B cell (primary cell): ENCODE measurements at regions not wholly inside any gene's neighbourhood (a gene's known extent, or its start where the extent isn't known, plus 50 kb on each side); places are given as distances from the start of the nearest gene placed in this dataset.

Experiments used
- ATAC-seq: fragments of 200-7000 bp; cut with Tn5 transposase; one replicate; pipeline ENCODE4 v1.10.0; 2021; ENCODE audit warnings: low read depth, mild to moderate bottlenecking, moderate number of reproducible peaks, moderate library complexity
- CTCF ChIA-PET: fragments of 350-600 bp; sonication (Branson Sonifier 250); formaldehyde crosslinking; loops from one replicate; lab custom pipeline; 2021; ENCODE audit warnings: antibody characterized with exemption, inconsistent platforms; lab: Charles Lee
- POLR2A ChIA-PET: fragments of 350-600 bp; sonication (Branson Sonifier 250); formaldehyde crosslinking; loops from one replicate; lab custom pipeline; 2021; ENCODE audit warnings: antibody characterized with exemption; lab: Charles Lee
- DNase-seq: peaks from one replicate; pipeline ENCODE4 v3.0.0; 2013
- H2AFZ ChIP-seq: 2 replicates; pipeline ENCODE4 v1.6.1; 2012; ENCODE audit warnings: mild to moderate bottlenecking, low read depth, low read length; ENCODE audit not compliant: insufficient read depth, poor library complexity, severe bottlenecking
- H3K27ac ChIP-seq, 2 donors: 1 replicate in 1 of 2; 2 replicates in 1 of 2; pipeline ENCODE4 v1.5.1; 2012 to 2013; ENCODE audit warnings: low read length in 2 of 2, mild to moderate bottlenecking in 2 of 2, moderate library complexity in 1 of 2
- H3K27me3 ChIP-seq, 4 experiments: fragments of 200-600 bp in 1 of 4; sonication (generic) in 1 of 4; replicated peaks in 1 of 4; 1 replicate in 2 of 4; 2 replicates in 2 of 4; pipeline versions ENCODE4 v1.6.1 to v1.7.0; 2013 to 2016; ENCODE audit warnings: low read length in 3 of 4, mild to moderate bottlenecking in 2 of 4, mixed read lengths in 1 of 4, moderate library complexity in 1 of 4; ENCODE audit not compliant: insufficient read depth in 4 of 4, control insufficient read depth in 3 of 4; ENCODE audit errors: control extremely low read depth in 1 of 4
- H3K36me3 ChIP-seq, 2 experiments: replicated peaks in 1 of 2; 1 replicate in 1 of 2; 2 replicates in 1 of 2; pipeline versions ENCODE4 v1.6.1 to v1.7.1; 2013; ENCODE audit warnings: low read length in 1 of 2; ENCODE audit not compliant: insufficient read depth in 2 of 2, control insufficient read depth in 1 of 2; ENCODE audit errors: control extremely low read depth in 1 of 2, extremely low read depth in 1 of 2
- H3K4me1 ChIP-seq, 2 donors: fragments of 200-600 bp in 1 of 2; sonication (generic) in 1 of 2; 1 replicate in 1 of 2; 2 replicates in 1 of 2; pipeline versions ENCODE4 v1.5.1 to v1.6.1; 2013 to 2017; ENCODE audit warnings: low read length in 2 of 2; ENCODE audit not compliant: control insufficient read depth in 2 of 2, insufficient read depth in 2 of 2
- H3K4me2 ChIP-seq: replicated peaks from 2 replicates; pipeline ENCODE3; 2012; ENCODE audit warnings: mild to moderate bottlenecking, low read depth, low read length; ENCODE audit not compliant: poor library complexity, severe bottlenecking
- H3K4me3 ChIP-seq, 5 experiments: fragments of 200-600 bp in 1 of 5; sonication (generic) in 1 of 5; 1 replicate in 3 of 5; 2 replicates in 2 of 5; pipeline versions ENCODE4 v1.5.1 to v1.7.0; 2011 to 2016; ENCODE audit warnings: low read length in 4 of 5, mild to moderate bottlenecking in 4 of 5, low read depth in 2 of 5, control low read depth in 1 of 5, moderate library complexity in 1 of 5; ENCODE audit not compliant: insufficient read depth in 1 of 5; ENCODE audit errors: control extremely low read depth in 1 of 5, extremely low read depth in 1 of 5
- H3K79me2 ChIP-seq: fragments of 200-600 bp; sonication (generic); one replicate; pipeline ENCODE4 v1.6.0; 2016; ENCODE audit warnings: low read length; ENCODE audit not compliant: control insufficient read depth, insufficient read depth
- H3K9ac ChIP-seq: fragments of 200-600 bp; sonication (generic); 2 replicates; pipeline ENCODE4 v1.6.1; 2017; ENCODE audit warnings: mild to moderate bottlenecking, low read length, moderate library complexity
- H3K9me3 ChIP-seq, 3 donors: one replicate each; pipeline versions ENCODE4 v1.6.1 to v1.7.1; 2013; ENCODE audit warnings: low read length in 2 of 3; ENCODE audit not compliant: control insufficient read depth in 2 of 3, insufficient read depth in 1 of 3; ENCODE audit errors: control extremely low read depth in 1 of 3
- H4K20me1 ChIP-seq: 2 replicates; pipeline ENCODE4 v1.6.0; 2012; ENCODE audit warnings: mild to moderate bottlenecking, low read length; ENCODE audit not compliant: insufficient read depth, control insufficient read depth, poor library complexity, severe bottlenecking
- H3K27ac Mint-ChIP-seq: one replicate; pipeline ENCODE4 v1.8.0; 2021; ENCODE audit warnings: mixed read lengths
- H3K27me3 Mint-ChIP-seq: one replicate; pipeline ENCODE4 v1.8.0; 2021; ENCODE audit warnings: mixed read lengths
- H3K4me1 Mint-ChIP-seq: one replicate; pipeline ENCODE4 v1.8.0; 2021; ENCODE audit warnings: mixed read lengths
- H3K4me3 Mint-ChIP-seq: one replicate; pipeline ENCODE4 v1.8.0; 2021; ENCODE audit warnings: mixed read lengths
- H3K9me3 Mint-ChIP-seq: one replicate; pipeline ENCODE4 v1.8.0; 2022; ENCODE audit warnings: mixed read lengths; ENCODE audit not compliant: insufficient read depth
- EZH2 ChIP-seq: IDR thresholded peaks from 2 replicates; pipeline ENCODE4 v1.6.1; 2012; ENCODE audit warnings: borderline replicate concordance, low read depth, mild to moderate bottlenecking, moderate library complexity, low read length; ENCODE audit not compliant: insufficient read depth, poor library complexity, severe bottlenecking
- WGBS: methylation state at CpG from one replicate; pipeline ENCODE4 v1.1.5; 2013; ENCODE audit warnings: missing lambda C conversion rate; ENCODE audit not compliant: insufficient coverage; 5-methylcytosine and 5-hydroxymethylcytosine counted together
- intact Hi-C: fragments of 100-400 bp; cut with micrococcal nuclease; formaldehyde crosslinking; loops from one replicate; pipeline ENCODE4 v1.10.0; 2022
- TF ChIP-seq, protein P1 (sequence below): fragments of 200-600 bp; IDR thresholded peaks from one replicate; pipeline ENCODE4 v1.8.0; 2022; ENCODE audit warnings: antibody characterized with exemption, mild to moderate bottlenecking

DNA sequence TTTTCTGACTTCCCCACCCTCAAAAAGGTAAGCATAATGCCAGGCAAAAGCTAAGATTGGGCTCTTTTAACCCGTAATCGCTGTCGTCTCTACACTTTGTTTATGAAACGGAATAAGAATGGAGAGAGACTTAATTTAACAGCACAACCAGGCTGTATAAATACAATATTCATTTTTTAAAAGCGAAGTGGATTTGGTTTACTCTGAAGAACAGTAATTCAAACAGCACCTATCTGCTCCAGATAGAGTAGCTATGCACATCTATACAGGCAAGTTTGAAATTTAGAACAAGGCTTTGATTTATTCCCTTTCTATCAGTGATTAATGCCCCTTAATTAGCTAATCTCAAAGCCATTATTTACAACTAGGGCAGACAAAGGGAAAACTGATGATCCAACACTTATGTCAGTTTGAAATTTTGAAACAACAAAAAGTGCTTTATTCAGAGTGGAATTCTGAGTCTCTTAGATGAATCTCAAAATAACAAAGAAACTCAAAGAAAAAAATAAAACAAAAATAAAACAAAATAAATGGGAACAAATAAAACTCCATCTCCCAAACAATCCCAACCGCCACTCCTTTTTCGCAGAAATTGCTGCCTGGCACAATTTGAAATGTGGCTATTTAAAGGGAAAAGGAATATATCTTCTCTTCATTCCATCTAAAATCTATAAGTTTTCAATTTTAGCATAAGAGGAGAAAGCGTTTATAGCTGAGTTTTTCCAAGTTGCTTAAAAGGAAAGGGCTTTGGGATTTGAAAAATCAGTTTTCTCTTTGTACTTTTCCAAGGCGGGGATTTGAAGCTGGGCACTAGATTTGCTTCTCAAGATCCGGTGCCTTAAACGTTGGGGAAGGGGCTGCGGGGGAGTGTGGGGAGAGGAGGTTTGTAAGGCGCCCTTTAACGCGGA is 298.6 kb downstream of the PARP8 start:
- DNase-seq (peak; percentile 12), ATAC-seq (no peak)
- Mint-ChIP-seq H3K9me3 (no peaks in the 10 kb centered on the region), H3K4me3 (peak overlapping the region; percentile 79), H3K27ac (no peak overlapping the region), H3K27me3 (peaks cover 64% of the 10 kb centered on the region), H3K4me1 (peaks cover 58% of the 10 kb centered on the region)
- H3K4me3 ChIP-seq, result no peak overlapping the region
- TF ChIP-seq, protein P1, sequence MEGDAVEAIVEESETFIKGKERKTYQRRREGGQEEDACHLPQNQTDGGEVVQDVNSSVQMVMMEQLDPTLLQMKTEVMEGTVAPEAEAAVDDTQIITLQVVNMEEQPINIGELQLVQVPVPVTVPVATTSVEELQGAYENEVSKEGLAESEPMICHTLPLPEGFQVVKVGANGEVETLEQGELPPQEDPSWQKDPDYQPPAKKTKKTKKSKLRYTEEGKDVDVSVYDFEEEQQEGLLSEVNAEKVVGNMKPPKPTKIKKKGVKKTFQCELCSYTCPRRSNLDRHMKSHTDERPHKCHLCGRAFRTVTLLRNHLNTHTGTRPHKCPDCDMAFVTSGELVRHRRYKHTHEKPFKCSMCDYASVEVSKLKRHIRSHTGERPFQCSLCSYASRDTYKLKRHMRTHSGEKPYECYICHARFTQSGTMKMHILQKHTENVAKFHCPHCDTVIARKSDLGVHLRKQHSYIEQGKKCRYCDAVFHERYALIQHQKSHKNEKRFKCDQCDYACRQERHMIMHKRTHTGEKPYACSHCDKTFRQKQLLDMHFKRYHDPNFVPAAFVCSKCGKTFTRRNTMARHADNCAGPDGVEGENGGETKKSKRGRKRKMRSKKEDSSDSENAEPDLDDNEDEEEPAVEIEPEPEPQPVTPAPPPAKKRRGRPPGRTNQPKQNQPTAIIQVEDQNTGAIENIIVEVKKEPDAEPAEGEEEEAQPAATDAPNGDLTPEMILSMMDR, result no peak
- TF ChIP-seq EZH2, result no peak
- no peak overlapping the region for H2AFZ ChIP-seq
- H3K79me2 ChIP-seq, result no peaks in the 10 kb centered on the region
- intact Hi-C loops, result loop anchor here (10.0 kb wide), 1 partner anchor 1950 kb away; no protein-coding TSS in a partner anchor
- ChIA-PET POLR2A (no interaction called here), CTCF (interaction anchor here (0.7 to 1.3 kb wide), 2 partner anchors 41 to 1689 kb away, joined by 3 read pairs; no protein-coding TSS in a partner anchor)
- no peak overlapping the region for H3K9ac ChIP-seq
- H3K27me3 ChIP-seq, result peaks cover 1 to 77% (median 57%) of the 10 kb centered on the region in 4 experiments
- H3K4me2 ChIP-seq, result no peak overlapping the region
- peaks cover 60 to 61% of the 10 kb centered on the region in 2 donors for H3K4me1 ChIP-seq
- no peaks in the 10 kb centered on the region for H3K36me3 ChIP-seq
- no peak overlapping the region for H3K27ac ChIP-seq
- H4K20me1 ChIP-seq, result no peaks in the 10 kb centered on the region
- peaks cover 1 to 41% (median 2%) of the 10 kb centered on the region in 3 donors for H3K9me3 ChIP-seq
- WGBS, result 19% methylated on average over 7 of the region's 15 CpGs
